PC-9 (cell line): ENCODE measurements at regions not wholly inside any gene's neighbourhood (a gene's known extent, or its start where the extent isn't known, plus 50 kb on each side); places are given as distances from the start of the nearest gene placed in this dataset.

Experiments
- BruUV-seq: library from RNA; stranded (reverse); fragments of 400-500 nt; replicated peaks from 2 replicates; lab custom pipeline; 2021; lab: Mats Ljungman, UMichigan
- CTCF ChIA-PET: fragments of 300-600 bp; sonication (Branson Sonifier 250); formaldehyde crosslinking; loops from one replicate; lab custom pipeline; 2022; ENCODE audit warnings: antibody characterized with exemption; lab: Charles Lee
- POLR2A ChIA-PET: fragments of 300-600 bp; sonication (Branson Sonifier 250); formaldehyde crosslinking; loops from one replicate; lab custom pipeline; 2022; ENCODE audit warnings: antibody characterized with exemption; ENCODE audit not compliant: unreplicated experiment; lab: Charles Lee
- DNase-seq, 2 experiments: peaks; one replicate each; pipeline versions ENCODE4 v3.0.0 to v3.0.0-alpha.2; 2015 to 2022; ENCODE audit warnings: mixed read lengths in 1 of 2
- H2AFZ ChIP-seq: fragments of 200-600 bp; sonication (generic); 2 replicates; pipeline ENCODE4 v1.8.1; 2017; ENCODE audit warnings: antibody characterized with exemption
- H3F3A ChIP-seq: fragments of 200-600 bp; sonication (generic); 2 replicates; pipeline ENCODE4 v1.8.1; 2017; ENCODE audit warnings: antibody characterized with exemption, mild to moderate bottlenecking, low read depth; ENCODE audit not compliant: insufficient read depth
- H3K27ac ChIP-seq: fragments of 200-600 bp; sonication (generic); 2 replicates; pipeline ENCODE4 v1.6.1; 2016; ENCODE audit warnings: mixed run types
- H3K27me3 ChIP-seq: fragments of 200-600 bp; sonication (generic); 2 replicates; pipeline ENCODE4 v1.6.1; 2016; ENCODE audit warnings: low read depth, mixed run types; ENCODE audit not compliant: insufficient read depth
- H3K36me3 ChIP-seq: fragments of 200-600 bp; sonication (generic); 2 replicates; pipeline ENCODE4 v1.6.1; 2016; ENCODE audit warnings: low read depth, mixed run types
- H3K4me1 ChIP-seq: fragments of 200-600 bp; sonication (generic); replicated peaks from 2 replicates; pipeline ENCODE4 v1.6.1; 2016; ENCODE audit warnings: mixed run types; ENCODE audit not compliant: insufficient read depth
- H3K4me2 ChIP-seq: fragments of 200-600 bp; sonication (generic); 2 replicates; pipeline ENCODE4 v1.6.1; 2017; ENCODE audit warnings: mixed run types
- H3K4me3 ChIP-seq: fragments of 200-600 bp; sonication (generic); 2 replicates; pipeline ENCODE4 v1.6.1; 2016; ENCODE audit warnings: mixed run types
- H3K79me2 ChIP-seq: fragments of 200-600 bp; sonication (generic); 2 replicates; pipeline ENCODE4 v1.6.1; 2017; ENCODE audit warnings: low read depth, mixed run types
- H3K9me2 ChIP-seq: fragments of 200-600 bp; sonication (generic); 2 replicates; pipeline ENCODE4 v1.8.1; 2017; ENCODE audit warnings: mild to moderate bottlenecking; ENCODE audit not compliant: insufficient read depth
- H3K9me3 ChIP-seq: fragments of 200-600 bp; sonication (generic); 2 replicates; pipeline ENCODE4 v1.8.1; 2016; ENCODE audit warnings: low read depth; ENCODE audit not compliant: insufficient read depth
- H4K20me1 ChIP-seq: fragments of 200-600 bp; sonication (generic); 2 replicates; pipeline ENCODE4 v1.8.1; 2017; ENCODE audit not compliant: insufficient read depth
- CTCF ChIP-seq: fragments of 200-600 bp; sonication (generic); conservative IDR thresholded peaks from 2 replicates; pipeline ENCODE4 v1.6.1; 2017; ENCODE audit warnings: mixed run types, antibody characterized with exemption, mild to moderate bottlenecking, moderate library complexity
- EZH2 ChIP-seq: fragments of 200-600 bp; sonication (generic); IDR thresholded peaks from 2 replicates; pipeline ENCODE4 v1.8.0; 2017; ENCODE audit warnings: antibody characterized with exemption, low read depth
- intact Hi-C: fragments of 100-400 bp; cut with micrococcal nuclease; formaldehyde crosslinking; loops from one replicate; pipeline ENCODE4 v1.10.0; 2022; ENCODE audit not compliant: unreplicated experiment

- H3K36me3 ChIP-seq: no peaks in the 10 kb centered on the region
- TF ChIP-seq EZH2 (no peak), CTCF (no peak)
- no peak overlapping the region for H3K4me3 ChIP-seq
- no peaks in the 10 kb centered on the region for H3K4me1 ChIP-seq
- H3K9me3 ChIP-seq: no peaks in the 10 kb centered on the region
- H3K9me2 ChIP-seq: no peaks in the 10 kb centered on the region
- DNase-seq: no peak
- ChIA-PET POLR2A (no interaction called here), CTCF (no interaction called here)
- no peak overlapping the region for H2AFZ ChIP-seq
- H3K27ac ChIP-seq: no peak overlapping the region
- H3K79me2 ChIP-seq: no peaks in the 10 kb centered on the region
- H3K27me3 ChIP-seq: no peaks in the 10 kb centered on the region
- H4K20me1 ChIP-seq: no peaks in the 10 kb centered on the region
- no peak overlapping the region for H3K4me2 ChIP-seq
- H3F3A ChIP-seq: no peaks in the 10 kb centered on the region
- no TSS peak for BruUV-seq
- intact Hi-C loops: no loop called here
Measured at GRCh38 chr13:64845110-64845509, 2385.0 kb downstream of the PCDH9 start.

GRCh38 chr13:64819081-64819480 is 2411.1 kb downstream of the PCDH9 start:
- Histone ChIP-seq H3K4me3 (no peak overlapping the region), H2AFZ (0 out of 2 replicates have a peak overlapping the region, but pooled peaks have one; percentile 49), H3K36me3 (no peaks in the 10 kb centered on the region), H4K20me1 (no peaks in the 10 kb centered on the region), H3F3A (no peaks in the 10 kb centered on the region), H3K79me2 (no peaks in the 10 kb centered on the region), H3K4me1 (no peaks in the 10 kb centered on the region), H3K9me3 (0 out of 2 replicates have a peak, but pooled peaks cover 3% of the 10 kb centered on the region), H3K9me2 (no peaks in the 10 kb centered on the region; the same call in none of the 2 replicates), H3K4me2 (no peak overlapping the region), H3K27me3 (no peaks in the 10 kb centered on the region), H3K27ac (no peak overlapping the region)
- POLR2A ChIA-PET: no interaction called here
- no peak for DNase-seq
- BruUV-seq: no TSS peak
- CTCF ChIA-PET: no interaction called here
- TF ChIP-seq EZH2 (no peak), CTCF (no peak)
- intact Hi-C loops: no loop called here

GRCh38 chr13:64817691-64818090 is 2412.4 kb downstream of the PCDH9 start:
- H3K4me3 ChIP-seq: no peak overlapping the region
- no peaks in the 10 kb centered on the region for H3K79me2 ChIP-seq
- H3K27ac ChIP-seq: no peak overlapping the region
- H3K4me2 ChIP-seq: no peak overlapping the region
- H3K9me2 ChIP-seq: no peaks in the 10 kb centered on the region; the same call in none of the 2 replicates
- ChIA-PET POLR2A (no interaction called here), CTCF (interaction anchor here (0.6 kb wide), 1 partner anchor 1692 kb away, joined by 3 read pairs; no protein-coding TSS in a partner anchor)
- H3K9me3 ChIP-seq: 0 out of 2 replicates have a peak, but pooled peaks cover 3% of the 10 kb centered on the region
- no peaks in the 10 kb centered on the region for H3F3A ChIP-seq
- intact Hi-C loops: no loop called here
- H3K4me1 ChIP-seq: no peaks in the 10 kb centered on the region
- H3K36me3 ChIP-seq: no peaks in the 10 kb centered on the region
- DNase-seq: no peak
- no TSS peak for BruUV-seq
- H2AFZ ChIP-seq: no peak overlapping the region
- no peaks in the 10 kb centered on the region for H3K27me3 ChIP-seq
- TF ChIP-seq EZH2: no peak
- TF ChIP-seq CTCF: no peak
- H4K20me1 ChIP-seq: no peaks in the 10 kb centered on the region
